ENCODE measurements at regions not wholly inside any gene's neighbourhood (a gene's known extent, or its start where the extent isn't known, plus 50 kb on each side); places are given as distances from the start of the nearest gene placed in this dataset.

GRCh38 chr5:106755066-106755465 is 915.7 kb downstream of the EFNA5 start:
- TF ChIP-seq CTCF (IDR thresholded peaks at IDR 0.05; ENCODE audit: insufficient read depth, low read depth, low read length) = no peak
- TF ChIP-seq EZH2 (IDR thresholded peaks at IDR 0.05; ENCODE audit: insufficient read depth, low read length) = no peak

Measured in astrocyte (in vitro differentiated cells and primary cell).